WI38 (cell line): ENCODE measurements at regions not wholly inside any gene's neighbourhood (a gene's known extent, or its start where the extent isn't known, plus 50 kb on each side); places are given as distances from the start of the nearest gene placed in this dataset.
"Not testable (repeated sequence)": the region's sequence is repeated elsewhere in the genome, so short reads cannot be mapped to it uniquely, and the experiment has no call there.

Experiments
- H3K4me3 ChIP-seq: 2 replicates; pipeline ENCODE4 v1.5.1; 2011; ENCODE audit warnings: low read depth, mild to moderate bottlenecking, control low read depth, low read length
- CTCF ChIP-seq: IDR thresholded peaks from 2 replicates; pipeline ENCODE4 v1.5.1; 2012; ENCODE audit warnings: low read depth, mild to moderate bottlenecking, control low read depth, low read length

GRCh38 chr16:51834133-51834532 lies 683.1 kb upstream of the SALL1 start:
- H3K4me3 ChIP-seq = no peak overlapping the region
- no peak for TF ChIP-seq CTCF

DNA sequence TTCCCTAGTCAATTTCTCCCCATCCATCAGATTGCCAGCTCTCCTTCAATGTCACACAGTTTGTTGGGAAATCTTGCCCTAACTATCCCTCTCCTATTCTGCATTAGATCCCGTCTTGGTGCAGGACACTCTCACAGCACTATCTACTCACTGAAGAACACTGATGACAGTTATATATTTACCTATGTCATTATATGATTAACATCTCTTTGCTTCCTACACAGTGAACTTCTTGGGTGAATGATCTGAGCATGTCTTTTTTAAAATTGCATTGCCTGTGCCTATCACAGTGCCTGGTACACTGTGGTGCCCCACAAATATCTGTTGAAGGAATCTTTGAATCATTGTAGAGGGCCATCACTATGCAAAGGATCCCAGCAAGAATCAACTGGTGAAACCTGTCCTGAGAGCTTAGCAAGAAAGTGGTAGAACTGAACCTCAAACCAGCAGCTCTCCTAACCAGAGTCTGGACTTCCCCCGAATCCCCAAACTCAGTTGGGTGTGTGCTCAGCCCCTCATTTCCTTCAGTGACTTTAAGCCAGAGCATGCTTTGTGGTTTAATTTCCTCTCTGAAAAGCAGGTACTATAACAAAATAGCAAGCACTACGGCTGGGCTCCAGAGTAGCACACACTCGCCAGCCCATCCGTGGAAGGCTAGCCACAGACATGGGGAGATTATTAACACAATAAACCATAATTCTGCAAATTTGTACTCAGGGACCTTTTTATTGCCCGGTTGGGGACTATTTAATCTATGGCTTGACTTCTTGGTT lies 680.7 kb upstream of the SALL1 start:
- no peak overlapping the region for H3K4me3 ChIP-seq
- no peak for TF ChIP-seq CTCF

DNA sequence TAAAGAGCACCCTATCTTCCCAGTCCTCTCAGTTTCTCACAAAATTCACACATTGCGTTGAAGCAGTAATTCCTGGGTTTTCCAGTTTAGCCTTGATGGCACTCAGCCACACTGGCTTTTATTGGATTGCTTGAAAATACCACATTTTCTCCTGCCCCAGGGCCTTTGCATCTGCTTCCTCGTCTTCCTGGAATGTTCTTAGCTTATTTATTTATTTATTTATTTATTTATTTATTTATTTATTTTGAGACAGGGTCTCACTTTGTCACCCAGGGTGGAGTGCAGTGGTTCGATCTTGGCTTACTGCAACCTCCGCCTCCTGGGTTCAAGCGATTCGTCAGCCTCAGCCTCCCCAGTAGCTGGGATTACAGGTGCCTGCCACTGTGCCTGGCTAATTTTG lies 680.0 kb upstream of the SALL1 start:
- H3K4me3 ChIP-seq = not testable (repeated sequence)

GRCh38 chr16:51825779-51826178 lies 674.7 kb upstream of the SALL1 start:
- H3K4me3 ChIP-seq = no peak overlapping the region
- TF ChIP-seq CTCF = no peak

DNA sequence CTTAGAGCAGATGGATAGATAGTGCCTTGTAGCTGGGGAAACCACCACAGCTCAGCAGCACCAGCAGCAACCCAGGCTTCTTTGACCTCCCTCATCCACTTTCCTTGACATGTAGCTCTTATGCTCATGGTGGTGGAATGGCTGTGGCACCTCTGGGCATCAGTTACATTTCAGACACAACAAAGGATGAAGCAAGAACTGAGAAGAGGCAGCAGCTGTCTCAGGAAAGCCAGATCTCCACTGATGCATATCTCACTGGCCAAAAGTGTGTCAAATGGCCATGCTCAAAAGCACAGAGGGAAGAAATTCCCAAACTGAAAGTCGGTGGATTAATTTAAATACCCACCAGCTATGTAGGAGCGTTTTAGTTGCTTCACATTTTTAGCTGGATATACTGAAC lies 671.4 kb upstream of the SALL1 start:
- H3K4me3 ChIP-seq = no peak overlapping the region
- TF ChIP-seq CTCF = no peak

- H3K4me3 ChIP-seq = no peak overlapping the region
- no peak for TF ChIP-seq CTCF
Measured at GRCh38 chr16:51821527-51821926, 670.5 kb upstream of the SALL1 start.

DNA sequence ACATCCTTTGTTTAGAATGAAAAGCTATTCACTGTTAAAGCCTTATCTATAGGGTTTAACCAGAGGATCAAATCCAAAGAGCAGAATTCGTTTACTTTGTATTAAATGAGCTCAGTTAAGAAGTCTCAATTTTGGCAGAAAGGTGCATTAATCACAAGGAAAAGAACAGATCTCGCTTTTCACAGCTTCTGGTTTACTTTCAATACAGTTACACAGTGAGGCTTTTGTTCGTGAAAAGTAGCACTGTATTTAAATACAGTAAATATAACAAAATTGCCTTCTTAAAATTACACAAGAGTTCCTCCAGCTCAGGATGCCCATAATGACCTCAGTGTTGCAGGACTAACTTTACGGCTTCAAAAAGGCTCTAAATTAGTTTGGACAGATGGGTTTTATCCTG lies 669.1 kb upstream of the SALL1 start:
- no peak overlapping the region for H3K4me3 ChIP-seq
- TF ChIP-seq CTCF = no peak
